ENCODE measurements at regions not wholly inside any gene's neighbourhood (a gene's known extent, or its start where the extent isn't known, plus 50 kb on each side); places are given as distances from the start of the nearest gene placed in this dataset.

DNA sequence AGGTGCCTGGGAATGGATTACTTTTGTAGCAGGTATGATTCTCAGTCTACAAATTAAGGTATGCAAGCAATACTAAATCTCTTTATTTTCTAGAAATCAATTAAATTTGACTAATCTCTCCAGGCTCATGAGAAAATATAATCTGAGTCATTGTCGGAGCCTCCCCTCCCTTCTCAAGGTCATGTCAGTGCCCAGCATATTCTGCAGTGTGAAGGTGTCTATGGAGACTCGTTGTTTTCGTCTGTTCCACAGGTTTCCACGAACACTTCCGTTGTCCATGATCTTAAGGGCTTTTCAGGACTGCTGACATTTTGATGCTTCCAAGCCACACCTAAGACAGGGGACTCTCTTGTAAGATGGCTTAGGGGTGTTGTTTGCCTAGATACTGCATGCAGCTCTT, 56.6 kb upstream of the SCOC start:
- DNase-seq = no peak

DNA sequence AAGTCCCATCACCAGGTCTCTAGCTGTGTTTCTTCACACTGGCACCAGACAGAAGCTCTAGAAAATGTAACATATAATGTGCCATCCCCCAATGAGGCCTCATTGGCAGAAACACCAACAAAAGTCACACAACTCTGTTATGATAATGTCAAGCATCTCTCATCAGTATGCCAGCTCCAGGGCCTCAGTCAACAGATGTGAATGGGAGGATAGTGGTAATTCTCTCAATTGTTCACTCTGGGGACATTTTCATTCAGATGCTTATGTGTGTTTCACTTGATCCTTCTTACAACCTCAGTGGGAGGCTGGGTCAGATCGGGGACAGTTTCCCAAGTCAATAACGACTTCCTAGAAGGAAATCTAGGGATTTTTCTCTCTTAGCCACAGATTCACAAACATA, 57.5 kb upstream of the SCOC start:
- DNase-seq = no peak

DNA sequence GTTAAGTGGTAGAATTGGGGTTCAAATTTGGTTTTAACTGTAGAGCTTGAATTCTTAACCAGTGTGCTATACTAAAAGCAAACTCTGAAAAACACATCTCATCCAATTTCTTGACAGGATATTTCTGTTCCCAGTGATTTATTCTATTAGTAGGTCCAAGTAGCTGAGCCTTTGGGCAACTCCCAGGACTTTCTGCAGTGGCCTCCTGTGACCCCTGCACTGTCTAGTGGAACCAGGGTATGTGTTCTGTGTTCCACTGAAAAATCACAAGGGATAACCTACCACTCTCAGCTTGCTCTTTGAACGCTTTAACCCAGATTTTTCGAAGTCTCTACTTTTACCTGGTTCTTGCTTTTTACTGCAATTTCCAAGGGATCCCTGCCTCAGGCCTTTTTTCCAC, 58.0 kb upstream of the SCOC start:
- DNase-seq = no peak

DNA sequence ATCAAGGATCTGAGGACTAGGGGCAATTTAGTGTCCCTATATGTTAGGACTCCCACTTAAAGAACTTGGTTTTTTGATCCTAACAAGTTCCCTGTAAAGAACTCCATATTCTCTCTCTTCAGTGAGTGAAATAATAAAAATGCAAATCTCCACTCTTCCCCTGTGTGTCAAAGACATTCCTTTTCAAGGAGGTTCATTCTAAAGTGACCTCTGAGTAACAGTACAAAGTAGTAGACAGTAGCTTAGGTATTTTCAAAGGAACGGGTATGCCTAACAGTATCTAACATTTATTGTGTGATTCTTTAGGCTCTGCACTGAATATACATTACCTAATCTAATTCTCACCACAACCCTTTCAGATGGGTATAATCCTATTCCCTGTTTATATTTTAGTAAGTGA, 58.4 kb upstream of the SCOC start:
- DNase-seq = no peak

DNA sequence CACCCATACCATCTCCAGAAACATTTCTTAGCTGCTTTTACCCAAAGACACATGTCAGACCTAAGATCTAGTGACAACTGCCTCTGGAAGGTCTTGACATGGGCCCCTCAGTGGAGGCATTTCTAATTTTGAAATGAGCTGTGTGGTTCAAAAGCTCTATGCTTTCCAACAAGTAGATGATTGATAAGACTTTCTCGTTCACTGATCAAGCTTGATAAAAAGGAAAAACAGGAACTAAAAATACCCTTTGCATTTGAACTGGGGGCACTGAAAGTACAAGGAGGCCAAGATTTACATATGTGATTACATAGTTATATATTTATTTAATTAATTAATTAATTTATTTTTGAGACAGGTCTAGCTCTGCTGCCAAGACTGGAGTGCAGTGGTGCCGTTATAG, 61.3 kb upstream of the SCOC start:
- no peak for DNase-seq

DNA sequence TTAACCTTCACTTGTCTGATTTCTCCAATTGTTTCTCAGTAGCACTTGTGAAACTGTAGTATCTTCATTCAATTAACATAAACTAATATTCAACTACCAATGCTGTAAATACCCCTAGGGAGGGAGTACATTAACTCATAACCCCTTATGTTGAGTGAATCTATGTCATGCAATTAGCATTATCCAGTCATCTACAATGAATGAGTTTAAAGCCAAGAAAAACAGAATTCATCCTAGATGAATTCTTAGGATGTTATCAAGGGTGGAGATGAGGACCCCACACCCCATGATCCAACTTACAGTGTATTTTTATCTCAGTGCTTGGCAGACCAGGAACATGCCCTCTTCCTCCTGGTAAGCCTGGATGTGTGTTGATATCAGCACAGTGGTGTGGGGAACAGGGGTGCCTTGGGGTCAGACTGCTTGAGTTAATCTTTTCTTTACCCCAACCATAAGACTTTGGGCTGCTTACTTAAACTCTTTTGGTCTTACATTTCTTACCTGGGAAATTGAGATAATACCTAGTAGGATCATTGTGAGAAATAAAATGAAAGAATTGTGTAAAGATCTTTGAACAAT, 62.1 kb upstream of the SCOC start:
- DNase-seq = no peak

DNA sequence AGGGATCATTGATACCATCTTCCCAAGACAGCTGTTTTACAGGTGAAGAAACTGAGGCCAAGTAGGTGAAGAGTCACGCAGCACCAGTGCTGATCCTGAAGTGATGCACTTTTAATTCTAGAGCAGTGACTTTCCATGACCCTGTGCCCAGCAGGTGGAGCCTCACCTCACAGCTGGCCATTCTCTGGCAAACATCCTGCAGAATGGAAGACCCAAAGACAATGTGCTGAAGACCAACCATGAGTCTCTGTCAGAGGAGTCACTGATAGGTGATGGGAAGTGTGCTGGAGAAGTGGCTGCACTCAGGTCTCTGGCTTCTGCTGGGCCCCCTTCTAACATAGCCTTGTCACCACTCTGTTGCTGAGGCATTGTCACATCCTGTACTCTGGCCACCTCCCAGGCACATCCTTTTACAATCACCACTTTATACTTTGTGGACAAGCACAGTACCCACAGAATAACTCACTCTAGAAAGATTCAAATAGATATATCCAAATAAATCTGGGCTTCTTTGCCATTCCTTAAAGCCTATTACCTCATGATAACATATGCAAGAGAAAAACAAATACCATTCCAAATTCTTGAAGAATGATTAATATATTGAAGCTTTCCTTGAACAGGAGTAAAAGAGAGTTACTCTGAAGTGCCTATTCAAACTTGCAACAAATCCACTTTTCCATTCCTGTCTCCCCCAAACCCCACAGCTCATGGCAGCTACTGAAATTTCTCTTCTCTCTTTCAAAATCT, 64.1 kb upstream of the SCOC start:
- DNase-seq = no peak

DNA sequence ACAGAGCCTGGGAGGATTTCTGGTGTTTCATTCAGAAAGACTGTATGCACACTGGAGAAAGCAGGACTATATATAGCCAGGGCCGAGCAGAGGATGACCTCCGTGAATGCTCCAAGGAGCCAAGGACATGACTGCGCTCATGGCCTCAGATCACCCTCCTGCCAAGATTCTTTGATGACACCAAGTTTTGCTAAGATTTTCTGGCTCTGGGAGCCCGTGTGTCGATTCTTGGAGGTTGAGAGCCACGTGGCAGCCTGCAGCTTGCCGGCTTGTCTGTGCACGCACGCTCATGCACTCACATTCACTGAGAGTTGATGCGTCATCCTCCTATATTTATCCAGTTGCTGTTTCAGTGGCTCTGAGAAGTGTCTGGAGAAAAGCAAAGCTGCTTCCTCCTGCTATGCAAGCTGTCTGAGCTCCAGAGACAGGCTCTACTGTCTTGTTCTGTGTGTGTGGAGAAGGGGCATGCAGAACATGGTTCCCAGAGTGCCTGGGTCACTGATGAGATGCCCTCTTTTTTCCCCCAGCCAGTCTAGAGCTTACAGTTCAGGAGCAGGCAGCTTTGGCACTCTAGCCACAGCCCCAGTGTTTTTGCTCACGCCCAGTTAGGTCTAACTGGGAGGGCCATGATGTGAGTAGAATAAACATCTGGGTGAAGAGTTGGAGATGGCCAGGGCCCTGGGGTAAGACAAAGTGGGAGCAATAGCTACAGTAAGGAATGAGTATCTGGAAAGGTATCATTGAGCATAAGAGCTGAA, 64.9 kb upstream of the SCOC start:
- no peak for DNase-seq

DNA sequence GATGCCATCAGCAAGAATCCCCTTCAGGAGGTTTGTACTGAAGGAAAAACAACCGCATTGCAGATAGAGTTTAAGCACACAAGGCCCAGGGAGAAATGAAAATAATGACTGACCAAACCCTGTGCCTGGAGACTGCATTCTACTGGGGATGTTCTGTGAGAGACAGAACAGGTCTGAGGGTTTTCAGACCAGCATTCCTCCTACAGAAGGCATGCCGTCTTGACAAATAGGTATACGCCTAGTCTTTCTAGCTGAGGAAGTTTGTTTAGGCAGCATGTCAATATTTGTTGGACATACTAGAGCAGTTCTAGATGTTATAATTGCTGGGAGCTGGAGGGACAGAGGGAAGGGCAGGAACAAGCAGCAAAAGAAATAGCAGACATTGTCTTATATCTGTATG, 68.4 kb upstream of the SCOC start:
- DNase-seq = no peak

DNA sequence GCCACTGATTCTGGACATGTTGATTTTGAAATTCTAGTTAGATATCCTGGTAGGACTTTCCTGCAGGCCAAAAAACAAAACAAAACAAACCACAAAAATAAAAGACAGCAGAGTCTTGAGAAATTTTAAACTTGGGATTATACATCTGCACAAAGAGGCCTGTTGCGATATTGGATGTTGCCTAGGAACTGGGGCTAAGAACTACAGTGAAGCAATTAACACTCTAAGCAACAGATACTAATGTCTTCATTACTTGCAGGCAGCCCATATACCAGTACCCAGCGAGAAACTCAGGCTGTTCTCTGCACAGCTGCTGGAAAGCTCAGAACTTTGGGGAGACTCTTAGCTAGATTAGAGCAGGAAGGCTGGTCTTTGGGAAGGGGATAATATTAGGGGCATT, 69.1 kb upstream of the SCOC start:
- DNase-seq = no peak

DNA sequence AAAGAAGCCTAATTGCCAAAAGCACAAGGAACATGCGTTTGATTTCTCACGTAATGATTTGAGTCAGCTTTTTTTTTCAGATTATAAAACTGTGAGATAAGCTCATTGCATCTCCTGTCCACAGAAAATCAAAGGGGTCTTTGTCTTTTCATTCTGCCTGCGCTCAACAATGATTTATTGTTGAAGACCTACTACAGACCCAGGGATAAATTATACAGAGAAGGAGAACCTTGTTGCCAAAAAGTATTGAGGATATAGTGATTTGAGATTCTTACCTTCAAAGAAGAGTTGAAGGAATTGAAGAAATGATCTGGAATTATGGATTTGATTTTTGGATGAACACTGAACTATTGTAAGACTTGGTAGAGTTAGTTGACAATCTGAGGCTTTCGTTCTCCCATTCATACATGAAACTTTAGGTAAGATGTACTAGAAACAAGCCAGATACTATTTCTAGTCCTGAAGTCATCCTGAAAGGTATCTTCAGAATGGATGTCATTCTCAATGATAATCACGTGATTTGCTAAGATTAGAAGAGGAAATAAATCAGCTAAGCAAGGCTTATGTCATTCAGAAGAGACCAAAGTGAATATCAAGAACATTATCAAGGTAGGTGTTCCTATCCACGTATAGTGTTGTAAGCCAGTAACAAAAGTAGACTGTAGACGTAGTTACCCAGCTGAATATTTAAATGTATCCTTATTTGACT, 71.1 kb upstream of the SCOC start:
- no peak for DNase-seq

DNA sequence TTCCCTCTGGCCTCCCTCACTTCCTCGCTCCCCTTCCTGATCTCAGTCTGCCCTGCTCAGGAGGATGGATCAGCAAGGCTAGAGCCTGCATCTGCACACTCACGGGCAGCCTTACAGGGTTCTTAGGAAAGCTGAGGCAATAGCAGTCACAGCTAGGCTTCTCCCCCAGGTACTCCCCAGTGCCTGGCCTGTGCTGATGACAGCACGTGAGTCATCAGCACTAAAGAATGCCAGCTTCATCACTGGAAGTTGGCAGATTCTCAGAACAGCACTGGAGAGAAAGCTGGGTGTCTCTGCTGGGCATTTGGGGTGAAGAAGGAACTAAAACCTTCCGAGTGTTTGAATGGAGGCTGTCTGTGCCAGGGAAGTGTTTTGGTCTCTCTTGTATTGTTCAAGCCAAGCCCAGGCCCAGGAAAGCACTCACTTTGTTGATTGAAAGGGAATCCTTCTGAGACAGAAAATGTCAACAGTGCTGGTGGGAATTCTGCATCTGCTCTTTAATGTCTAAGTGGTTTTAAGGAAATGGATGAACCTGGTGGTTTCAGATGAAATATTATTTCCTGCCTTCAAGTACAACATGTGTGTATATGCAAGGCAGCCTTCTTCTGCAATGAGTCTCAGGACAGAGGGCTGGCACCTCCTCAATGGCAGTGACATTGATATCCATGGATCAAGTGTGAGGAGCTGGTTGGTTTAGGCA, 73.0 kb upstream of the SCOC start:
- DNase-seq = no peak

DNA sequence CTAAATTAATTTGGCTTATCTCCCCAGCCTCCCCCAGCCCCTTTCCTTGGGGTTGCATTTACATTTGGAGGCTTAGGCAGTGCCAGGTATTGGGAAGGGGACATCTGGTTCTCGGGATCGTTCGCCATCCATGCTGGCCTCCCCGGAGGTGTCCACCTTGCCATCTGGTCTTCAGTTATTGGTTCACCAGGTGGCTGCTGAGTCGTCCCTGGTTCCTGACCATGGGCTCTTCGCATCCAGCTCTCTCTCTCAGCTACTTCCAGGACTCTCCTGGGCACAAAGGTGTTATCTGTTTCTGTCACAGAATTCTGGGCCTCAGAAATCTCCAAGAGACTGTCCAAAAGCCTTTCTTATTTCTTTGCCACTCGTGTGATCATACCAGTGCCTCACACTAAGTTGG, 75.4 kb upstream of the SCOC start:
- no peak for DNase-seq

DNA sequence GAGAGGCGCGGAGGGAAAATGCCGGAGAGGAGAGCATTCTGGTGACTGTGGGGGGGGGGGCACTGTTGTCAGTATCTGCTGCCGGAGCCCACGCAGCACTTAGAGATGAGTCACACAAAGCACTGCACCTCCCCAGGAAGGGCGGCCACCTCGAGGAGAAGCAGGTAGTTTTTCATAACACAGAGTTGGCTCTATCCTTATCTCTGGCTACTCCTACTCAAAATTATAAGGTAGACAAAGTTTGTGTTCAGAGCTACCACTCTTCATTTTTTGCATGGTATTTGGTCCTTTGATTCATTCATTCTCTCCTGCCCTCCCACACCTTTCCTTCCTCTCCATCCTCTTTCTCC, 76.2 kb upstream of the SCOC start:
- DNase-seq = no peak

DNA sequence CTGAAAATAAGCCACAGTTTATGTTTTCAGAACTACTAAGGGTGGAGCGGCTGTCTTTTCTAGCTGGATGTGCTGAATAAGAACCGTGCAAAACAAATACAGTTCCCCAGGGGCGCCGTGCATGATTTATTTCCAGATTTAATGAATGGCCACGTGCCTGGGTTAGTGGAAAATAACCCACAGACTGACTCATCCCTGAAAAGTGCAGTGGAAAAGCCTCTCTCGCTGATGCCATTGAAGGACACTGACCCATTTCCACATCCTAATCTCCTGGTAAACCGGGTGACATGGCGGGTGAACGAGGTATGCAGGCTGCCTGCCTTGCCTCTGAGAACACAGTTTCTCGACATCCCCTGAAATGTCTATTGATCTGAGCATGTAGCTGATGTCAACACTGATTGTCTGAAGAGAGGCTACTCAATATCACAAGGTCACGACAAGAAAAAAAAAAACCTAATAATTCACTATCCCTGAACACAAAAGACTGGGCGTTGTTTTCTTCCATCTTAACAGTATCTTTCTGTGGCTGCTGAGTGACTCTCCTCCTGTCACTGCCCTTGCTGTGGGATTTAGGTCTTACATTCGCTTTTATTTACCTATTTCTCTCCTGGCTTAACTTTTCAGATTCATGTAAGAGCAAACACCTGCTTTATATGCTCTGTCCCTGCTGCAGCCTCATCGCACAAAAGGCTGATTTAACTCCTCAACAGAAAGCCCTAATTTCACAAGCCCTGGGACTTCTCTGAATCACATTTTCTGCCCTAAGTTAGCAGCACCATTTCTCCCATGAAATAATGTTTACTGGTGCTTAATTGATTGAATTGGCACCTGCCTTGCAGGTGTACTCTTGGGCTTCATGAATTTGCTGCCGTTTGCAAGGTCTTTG, 76.9 kb upstream of the SCOC start:
- no peak for DNase-seq

DNA sequence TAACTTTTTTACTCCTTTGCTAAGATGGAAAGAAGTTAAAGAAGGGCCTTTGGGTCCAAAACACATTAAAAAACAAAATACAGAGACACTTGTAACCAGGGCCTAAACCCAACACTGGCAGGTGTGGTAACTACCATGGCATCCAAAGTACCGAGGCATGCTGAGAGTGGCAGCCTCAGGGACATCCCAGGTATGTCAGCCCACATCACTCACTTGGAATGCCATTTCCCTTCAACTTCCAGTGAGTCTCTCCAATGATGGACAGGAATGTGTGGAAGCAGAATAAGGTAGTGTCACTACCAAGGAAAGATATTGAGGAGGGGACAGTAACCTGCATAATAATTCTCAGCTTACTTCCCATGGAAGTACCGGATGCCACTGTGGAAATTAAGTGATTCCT, 79.5 kb upstream of the SCOC start:
- no peak for DNase-seq

DNA sequence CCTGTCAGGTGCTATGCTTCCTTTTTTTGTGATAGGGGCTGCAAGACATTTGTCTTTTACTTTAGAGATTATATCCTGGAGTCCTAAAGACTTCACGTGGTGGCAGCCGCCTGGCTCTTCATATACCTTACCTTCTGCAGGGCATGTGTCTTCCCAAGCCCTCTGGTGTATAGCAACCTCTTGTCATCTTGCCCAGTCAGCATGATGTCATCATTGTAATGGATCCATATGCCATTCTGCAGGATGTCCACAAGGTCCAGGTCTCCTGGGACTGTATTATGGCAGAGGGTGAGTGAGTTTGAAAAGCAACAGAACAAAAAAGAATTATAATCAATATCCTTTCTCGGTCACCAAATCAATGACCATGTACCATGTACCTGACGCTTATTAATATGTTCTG, 82.2 kb upstream of the SCOC start:
- DNase-seq = no peak

DNA sequence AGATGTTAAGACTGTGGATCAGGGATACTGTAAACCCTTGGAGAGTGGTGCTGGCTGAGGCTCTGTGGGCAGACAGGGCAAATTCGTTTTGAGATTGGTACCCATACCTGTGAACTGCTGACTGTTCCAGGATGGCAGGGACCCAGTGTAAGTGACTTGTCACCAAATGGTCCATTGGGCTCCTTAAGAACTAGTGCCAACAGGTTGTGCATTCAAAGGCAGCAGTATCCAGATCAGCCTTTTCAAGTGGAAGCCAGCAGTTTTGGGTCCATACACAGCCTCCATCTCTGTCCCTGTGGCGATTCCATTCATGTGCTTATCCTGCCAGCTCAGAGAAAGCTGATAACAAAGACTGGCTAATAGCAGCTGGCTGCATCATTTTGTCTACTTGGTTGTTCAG, 84.0 kb upstream of the SCOC start:
- DNase-seq = no peak

DNA sequence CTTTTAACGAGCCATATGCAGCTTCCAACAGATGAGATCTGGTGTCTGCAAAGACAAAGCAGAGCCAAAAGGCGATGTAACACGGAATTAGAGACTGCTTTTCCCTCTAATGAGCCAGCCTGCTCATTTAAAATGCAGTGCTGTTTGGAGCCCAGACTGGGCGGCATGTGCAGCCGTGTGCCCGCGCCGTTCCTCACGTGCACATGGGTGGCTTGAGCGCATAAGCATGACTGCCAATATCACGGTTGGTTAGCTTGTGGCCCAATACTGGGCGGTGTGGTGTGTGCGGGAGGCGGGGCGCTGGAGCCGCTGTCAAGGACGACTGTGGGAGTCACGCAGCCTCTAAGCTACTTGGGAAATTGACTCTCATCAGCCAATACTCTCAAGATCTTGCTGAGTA, 87.0 kb upstream of the SCOC start:
- DNase-seq = no peak

DNA sequence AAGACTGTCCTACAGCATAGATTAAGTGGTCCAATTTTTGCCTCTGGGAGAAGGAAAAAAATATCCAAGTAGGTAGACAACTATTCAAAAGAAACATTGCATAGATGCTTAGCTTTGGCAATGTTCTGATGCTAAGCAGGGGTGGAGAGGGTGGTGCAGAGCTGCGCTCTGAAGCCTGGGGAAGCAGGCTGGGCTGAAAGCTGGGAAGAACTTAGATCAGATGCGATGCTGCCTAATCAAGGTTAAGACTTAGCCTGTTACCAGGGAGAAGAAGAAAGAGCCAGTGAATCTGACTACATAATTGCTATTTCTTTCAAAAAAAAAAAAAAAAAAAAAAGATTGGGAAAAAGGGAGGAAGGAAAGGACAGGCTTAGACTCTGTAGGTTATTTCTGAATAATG, 89.0 kb upstream of the SCOC start:
- DNase-seq = no peak

DNA sequence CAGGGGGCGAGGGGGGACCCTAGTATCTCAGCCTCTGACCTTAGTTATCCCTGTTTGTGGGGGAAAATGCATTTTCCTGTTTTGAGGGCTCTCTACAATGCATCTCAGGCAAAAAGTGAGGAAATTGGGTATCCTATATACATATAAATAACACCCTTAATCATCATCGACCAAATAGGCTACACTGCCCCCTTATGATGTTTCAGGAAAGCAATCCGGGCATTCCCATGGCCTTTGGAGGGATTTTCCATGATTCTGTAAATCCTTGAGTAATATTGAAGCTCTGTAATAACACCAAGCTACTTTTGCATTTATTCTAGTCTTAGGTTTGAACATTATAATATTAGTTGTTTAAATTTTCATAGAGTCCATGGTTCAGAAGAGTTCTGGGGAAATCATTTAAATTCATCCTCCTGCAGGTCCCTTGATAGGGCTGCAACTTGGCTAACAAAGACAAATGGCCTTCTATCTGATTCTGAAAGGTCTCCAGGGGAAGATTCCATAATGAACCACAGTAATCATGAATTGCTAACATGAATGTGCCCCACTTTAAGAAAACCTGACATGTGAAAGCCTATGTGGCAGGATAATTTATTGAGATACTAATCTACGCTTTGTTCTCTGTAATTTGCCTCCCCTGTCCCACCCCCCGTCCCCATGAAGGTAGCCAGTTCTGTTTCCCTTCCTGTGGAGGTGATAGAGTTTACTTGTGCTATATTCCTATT, 91.5 kb upstream of the SCOC start:
- no peak for DNase-seq

Data from T-helper 1 cell (primary cell).